Liver (tissue), 8 donors: ENCODE measurements at regions not wholly inside any gene's neighbourhood (a gene's known extent, or its start where the extent isn't known, plus 50 kb on each side); places are given as distances from the start of the nearest gene placed in this dataset.

ENCODE experiments used
- DNase-seq: peaks from one replicate; pipeline ENCODE4 v3.0.0-alpha.2; 2017; ENCODE audit warnings: low spot score
- H3K27ac ChIP-seq, 2 donors: one replicate each; pipeline ENCODE4 v1.7.0; 2013; ENCODE audit warnings: inconsistent platforms in 2 of 2, low read length in 2 of 2, control low read depth in 1 of 2, low read depth in 1 of 2, mild to moderate bottlenecking in 1 of 2
- H3K27me3 ChIP-seq, 4 donors: one replicate each; pipeline versions ENCODE4 v1.6.1 to v1.7.0; 2013; ENCODE audit warnings: low read length in 3 of 4, inconsistent platforms in 1 of 4, mild to moderate bottlenecking in 1 of 4, moderate library complexity in 1 of 4; ENCODE audit not compliant: control insufficient read depth in 4 of 4, insufficient read depth in 4 of 4
- H3K36me3 ChIP-seq, 4 donors: one replicate each; pipeline versions ENCODE4 v1.6.1 to v1.7.0; 2013; ENCODE audit warnings: low read length in 3 of 4, mild to moderate bottlenecking in 3 of 4, low read depth in 1 of 4, moderate library complexity in 1 of 4; ENCODE audit not compliant: control insufficient read depth in 4 of 4, insufficient read depth in 3 of 4
- H3K4me1 ChIP-seq, 4 donors: one replicate each; pipeline versions ENCODE4 v1.6.1 to v1.7.0; 2013; ENCODE audit warnings: low read length in 3 of 4, mild to moderate bottlenecking in 3 of 4, moderate library complexity in 1 of 4; ENCODE audit not compliant: control insufficient read depth in 4 of 4, insufficient read depth in 4 of 4
- H3K4me3 ChIP-seq, 3 donors: one replicate each; pipeline versions ENCODE4 v1.6.1 to v1.7.0; 2013; ENCODE audit warnings: low read length in 3 of 3, control low read depth in 1 of 3, low read depth in 1 of 3, mild to moderate bottlenecking in 1 of 3
- H3K9ac ChIP-seq, 2 donors: one replicate each; pipeline ENCODE4 v1.7.0; 2013; ENCODE audit warnings: low read length in 2 of 2, mild to moderate bottlenecking in 2 of 2, moderate library complexity in 2 of 2, control low read depth in 1 of 2, low read depth in 1 of 2
- H3K9me3 ChIP-seq, 4 donors: one replicate each; pipeline versions ENCODE4 v1.6.1 to v1.7.0; 2013; ENCODE audit warnings: low read length in 3 of 4; ENCODE audit not compliant: control insufficient read depth in 4 of 4
- ATF3 ChIP-seq: IDR thresholded peaks from 2 replicates; pipeline ENCODE4 v1.6.1; 2016; ENCODE audit warnings: antibody characterized with exemption
- CTCF ChIP-seq: fragments of 150-350 bp; IDR thresholded peaks from 2 replicates; pipeline ENCODE4 v1.5.1; 2017; ENCODE audit warnings: improper control_type of control experiment, low read depth, low read length; ENCODE audit not compliant: missing input control
- FOXA1 ChIP-seq: IDR thresholded peaks from 2 replicates; pipeline ENCODE4 v1.6.1; 2016; ENCODE audit warnings: antibody characterized with exemption
- FOXA2 ChIP-seq: IDR thresholded peaks from 2 replicates; pipeline ENCODE4 v1.6.1; 2016; ENCODE audit warnings: antibody characterized with exemption
- HNF4A ChIP-seq, 2 donors: conservative IDR thresholded peaks; 2 replicates each; pipeline ENCODE4 v1.6.1; 2016; ENCODE audit warnings: antibody characterized with exemption in 2 of 2, mild to moderate bottlenecking in 2 of 2
- HNF4G ChIP-seq: IDR thresholded peaks from 2 replicates; pipeline ENCODE4 v1.6.1; 2016; ENCODE audit warnings: antibody characterized with exemption
- JUND ChIP-seq, 2 donors: IDR thresholded peaks; 2 replicates each; pipeline ENCODE4 v1.6.1; 2016; ENCODE audit warnings: antibody characterized with exemption in 2 of 2
- MAX ChIP-seq: IDR thresholded peaks from 2 replicates; pipeline ENCODE4 v1.6.1; 2016; ENCODE audit warnings: antibody characterized with exemption
- NR2F2 ChIP-seq: IDR thresholded peaks from 2 replicates; pipeline ENCODE4 v1.6.1; 2016; ENCODE audit warnings: antibody characterized with exemption
- RAD21 ChIP-seq, 2 donors: IDR thresholded peaks; 2 replicates each; pipeline ENCODE4 v1.6.1; 2016; ENCODE audit warnings: antibody characterized with exemption in 2 of 2, mild to moderate bottlenecking in 2 of 2
- REST ChIP-seq: IDR thresholded peaks from 2 replicates; pipeline ENCODE4 v1.6.1; 2016; ENCODE audit warnings: antibody characterized with exemption, mild to moderate bottlenecking
- RXRA ChIP-seq, 2 donors: IDR thresholded peaks; 2 replicates each; pipeline ENCODE4 v1.6.1; 2017 to 2018; ENCODE audit warnings: antibody characterized with exemption in 2 of 2, mild to moderate bottlenecking in 1 of 2
- SP1 ChIP-seq: IDR thresholded peaks from 2 replicates; pipeline ENCODE4 v1.6.1; 2018; ENCODE audit warnings: antibody characterized with exemption, mild to moderate bottlenecking
- TAF1 ChIP-seq: conservative IDR thresholded peaks from 2 replicates; pipeline ENCODE4 v1.6.1; 2016; ENCODE audit warnings: antibody characterized with exemption, mild to moderate bottlenecking
- YY1 ChIP-seq: IDR thresholded peaks from 2 replicates; pipeline ENCODE4 v1.6.1; 2016; ENCODE audit warnings: antibody characterized with exemption, mild to moderate bottlenecking
- ZBTB33 ChIP-seq: IDR thresholded peaks from 2 replicates; pipeline ENCODE4 v1.6.1; 2016; ENCODE audit warnings: antibody characterized with exemption
- WGBS: extraction: QIAGEN DNeasy Blood & Tissue Kit; methylation state at CpG from one replicate; pipeline ENCODE4 v1.1.7; 2013; 5-methylcytosine and 5-hydroxymethylcytosine counted together
- donor health status: healthy.
- donor health status: healthy.
- donor health status: healthy.
- donor health status: healthy.
- donor health status: healthy.

GRCh38 chr6:14690120-14691056 lies 555.5 kb upstream of the JARID2 start:
- TF ChIP-seq CTCF (no peak), ATF3 (no peak), FOXA1 (no peak), YY1 (no peak), RAD21 (IDR thresholded peaks at IDR 0.05) (no peak), JUND (IDR thresholded peaks at IDR 0.05) (no peak), SP1 (no peak), ZBTB33 (no peak), HNF4A (conservative IDR thresholded peaks at IDR 0.05) (no peak), FOXA2 (no peak), HNF4G (no peak), NR2F2 (no peak), REST (no peak), RXRA (IDR thresholded peaks at IDR 0.05) (no peak)
- 84% methylated on average over 8 of the region's 8 CpGs for WGBS

GRCh38 chr6:14692208-14692607 lies 553.7 kb upstream of the JARID2 start:
- Histone ChIP-seq H3K9me3 (no peaks in the 10 kb centered on the region), H3K36me3 (no peaks in the 10 kb centered on the region), H3K9ac (no peak overlapping the region), H3K27me3 (no peaks in the 10 kb centered on the region), H3K4me1 (no peaks in the 10 kb centered on the region), H3K4me3 (no peak overlapping the region), H3K27ac (no peak overlapping the region)
- DNase-seq, result no peak
- no peak for TF ChIP-seq JUND (IDR thresholded peaks at IDR 0.05)
- no peak for TF ChIP-seq MAX
- no peak for TF ChIP-seq TAF1
- WGBS, result 70% methylated on average over 1 of the region's 1 CpG

More at GRCh38 chr6:14690120-14691056, 555.5 kb upstream of the JARID2 start:
- H3K27me3 ChIP-seq, result no peaks in the 10 kb centered on the region
- no peaks in the 10 kb centered on the region for H3K9me3 ChIP-seq
- H3K9ac ChIP-seq, result no peak overlapping the region
- no peaks in the 10 kb centered on the region for H3K4me1 ChIP-seq
- no peaks in the 10 kb centered on the region for H3K36me3 ChIP-seq
- no peak overlapping the region for H3K4me3 ChIP-seq
- DNase-seq, result no peak
- H3K27ac ChIP-seq, result no peak overlapping the region
